ENCODE measurements at regions not wholly inside any gene's neighbourhood (a gene's known extent, or its start where the extent isn't known, plus 50 kb on each side); places are given as distances from the start of the nearest gene placed in this dataset.

- TF ChIP-seq POLR2AphosphoS5 (IDR thresholded peaks at IDR 0.05; ENCODE audit: low read depth) (no peak), CTCF (IDR thresholded peaks at IDR 0.05; ENCODE audit: insufficient read depth, low read length) (no peak)
Observed at GRCh38 chr13:34869696-34870095, 72.4 kb upstream of the NBEA start.

Data from HL-60 (cell line).